Suprapubic skin (tissue), 4 donors: ENCODE measurements at regions not wholly inside any gene's neighbourhood (a gene's known extent, or its start where the extent isn't known, plus 50 kb on each side); places are given as distances from the start of the nearest gene placed in this dataset.

Experiments used
- DNase-seq, 2 donors: peaks; one replicate each; pipeline ENCODE4 v3.0.0-alpha.2; 2019; ENCODE audit warnings: low spot score in 2 of 2
- H3K27ac ChIP-seq: fragments of 200-600 bp; sonication (generic); one replicate; pipeline ENCODE4 v1.5.1; 2019
- H3K27me3 ChIP-seq: fragments of 200-600 bp; sonication (generic); one replicate; pipeline ENCODE4 v1.5.1; 2019
- H3K36me3 ChIP-seq: fragments of 200-600 bp; sonication (generic); one replicate; pipeline ENCODE4 v1.5.1; 2019
- H3K4me1 ChIP-seq: fragments of 200-600 bp; sonication (generic); one replicate; pipeline ENCODE4 v1.5.1; 2019
- H3K4me3 ChIP-seq: fragments of 200-600 bp; sonication (generic); one replicate; pipeline ENCODE4 v1.5.1; 2019; ENCODE audit warnings: mild to moderate bottlenecking
- H3K9me3 ChIP-seq: fragments of 200-600 bp; sonication (generic); one replicate; pipeline ENCODE4 v1.5.1; 2019
- EP300 ChIP-seq: sonication (generic); formaldehyde crosslinking; IDR thresholded peaks from one replicate; pipeline ENCODE4 v1.6.1; 2017; ENCODE audit warnings: antibody characterized with exemption
- POLR2A ChIP-seq, 2 donors: fragments of 450-650 bp; IDR thresholded peaks; one replicate each; pipeline ENCODE4 v1.6.1; 2017; ENCODE audit warnings: antibody characterized with exemption in 2 of 2, mild to moderate bottlenecking in 2 of 2, moderate library complexity in 2 of 2
- POLR2AphosphoS5 ChIP-seq, 3 donors: sonication (generic); formaldehyde crosslinking; IDR thresholded peaks; one replicate each; pipeline ENCODE4 v1.6.1; 2017; ENCODE audit warnings: antibody characterized with exemption in 3 of 3
- WGBS: methylation state at CpG from one replicate; pipeline ENCODE4 v1.1.5; 2018; 5-methylcytosine and 5-hydroxymethylcytosine counted together
- TF ChIP-seq, protein P1 (sequence below), 2 donors: fragments of 200-600 bp in 1 of 2; fragments of 450-650 bp in 1 of 2; sonication (generic) in 1 of 2; IDR thresholded peaks; one replicate each; pipeline ENCODE4 v1.5.1; 2016 to 2019; ENCODE audit warnings: antibody characterized with exemption in 2 of 2, mild to moderate bottlenecking in 1 of 2, moderate library complexity in 1 of 2

DNA sequence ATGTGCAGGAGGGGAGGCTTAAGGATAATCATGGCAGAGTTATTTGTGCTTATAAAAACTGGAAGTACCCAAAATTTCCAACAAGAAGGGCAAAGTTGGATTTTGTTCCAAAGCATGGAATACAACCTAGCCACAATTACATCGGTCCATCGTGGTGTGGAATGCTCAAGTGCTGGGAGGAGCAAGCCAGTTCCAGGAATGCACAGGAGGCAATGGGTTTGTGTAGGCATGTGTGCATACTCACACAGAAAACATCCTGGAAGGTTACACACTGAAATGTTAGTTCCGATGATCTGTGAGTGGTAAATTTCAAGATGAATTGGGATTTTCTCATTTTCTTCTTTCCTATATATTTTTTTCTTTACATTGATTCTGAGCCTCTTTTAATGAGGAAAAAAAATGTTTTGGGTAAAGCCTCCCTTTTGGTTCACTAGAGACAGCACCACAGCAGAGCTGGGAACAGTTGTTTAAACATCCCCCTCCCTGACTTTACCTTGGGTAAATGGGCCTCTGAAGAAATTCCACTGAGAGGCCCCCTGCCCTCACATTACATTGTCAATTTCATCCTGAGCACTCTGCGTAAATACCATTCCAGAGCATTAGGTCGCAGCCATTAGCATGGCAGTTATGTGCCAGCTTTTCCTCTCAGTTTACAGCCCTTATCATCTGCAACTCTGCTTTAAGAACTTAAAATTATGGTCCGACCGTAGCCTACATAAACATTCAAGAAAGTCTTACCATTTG is 122.0 kb downstream of the UQCRFS1 start:
- no peak overlapping the region for H3K27ac ChIP-seq
- no peaks in the 10 kb centered on the region for H3K9me3 ChIP-seq
- no peak overlapping the region for H3K4me3 ChIP-seq
- no peaks in the 10 kb centered on the region for H3K36me3 ChIP-seq
- H3K4me1 ChIP-seq = no peaks in the 10 kb centered on the region
- TF ChIP-seq EP300 (no peak), POLR2AphosphoS5 (IDR thresholded peaks at IDR 0.05) (no peak), POLR2A (IDR thresholded peaks at IDR 0.05) (no peak)
- TF ChIP-seq, protein P1, sequence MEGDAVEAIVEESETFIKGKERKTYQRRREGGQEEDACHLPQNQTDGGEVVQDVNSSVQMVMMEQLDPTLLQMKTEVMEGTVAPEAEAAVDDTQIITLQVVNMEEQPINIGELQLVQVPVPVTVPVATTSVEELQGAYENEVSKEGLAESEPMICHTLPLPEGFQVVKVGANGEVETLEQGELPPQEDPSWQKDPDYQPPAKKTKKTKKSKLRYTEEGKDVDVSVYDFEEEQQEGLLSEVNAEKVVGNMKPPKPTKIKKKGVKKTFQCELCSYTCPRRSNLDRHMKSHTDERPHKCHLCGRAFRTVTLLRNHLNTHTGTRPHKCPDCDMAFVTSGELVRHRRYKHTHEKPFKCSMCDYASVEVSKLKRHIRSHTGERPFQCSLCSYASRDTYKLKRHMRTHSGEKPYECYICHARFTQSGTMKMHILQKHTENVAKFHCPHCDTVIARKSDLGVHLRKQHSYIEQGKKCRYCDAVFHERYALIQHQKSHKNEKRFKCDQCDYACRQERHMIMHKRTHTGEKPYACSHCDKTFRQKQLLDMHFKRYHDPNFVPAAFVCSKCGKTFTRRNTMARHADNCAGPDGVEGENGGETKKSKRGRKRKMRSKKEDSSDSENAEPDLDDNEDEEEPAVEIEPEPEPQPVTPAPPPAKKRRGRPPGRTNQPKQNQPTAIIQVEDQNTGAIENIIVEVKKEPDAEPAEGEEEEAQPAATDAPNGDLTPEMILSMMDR (IDR thresholded peaks at IDR 0.05) = no peak
- no peaks in the 10 kb centered on the region for H3K27me3 ChIP-seq
- no peak for DNase-seq
- WGBS = 69% methylated on average over 7 of the region's 7 CpGs

DNA sequence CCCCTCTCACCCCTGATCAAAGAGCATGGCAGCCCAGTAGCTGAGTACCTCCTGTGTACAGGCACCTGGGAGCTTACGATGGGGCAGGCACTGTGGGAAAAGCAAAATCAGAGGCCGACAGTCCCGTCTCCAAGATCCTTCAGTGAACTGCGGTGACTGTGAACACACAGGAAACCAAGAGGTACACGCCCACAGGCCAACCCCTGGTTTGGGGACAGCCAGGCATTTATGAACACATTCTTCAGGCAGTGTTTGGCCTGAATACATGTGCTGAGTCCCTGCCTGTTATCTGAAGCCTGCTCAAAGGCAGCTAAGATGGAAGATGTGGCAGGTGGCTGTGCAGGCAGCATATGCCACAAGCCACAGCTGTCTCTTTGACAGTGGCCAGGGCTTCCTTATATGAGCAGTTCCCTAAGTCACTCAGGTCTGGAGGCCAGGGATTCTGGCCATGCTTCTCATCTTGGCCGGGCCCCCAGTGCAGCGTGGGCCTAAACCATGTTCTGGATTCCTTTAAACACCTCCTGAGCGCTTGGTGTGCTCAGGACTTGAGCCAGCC is 123.6 kb downstream of the UQCRFS1 start:
- no peaks in the 10 kb centered on the region for H3K4me1 ChIP-seq
- H3K9me3 ChIP-seq = no peaks in the 10 kb centered on the region
- TF ChIP-seq EP300 = no peak
- TF ChIP-seq, protein P1 (IDR thresholded peaks at IDR 0.05) = no peak
- no peak for TF ChIP-seq POLR2A (IDR thresholded peaks at IDR 0.05)
- no peak for TF ChIP-seq POLR2AphosphoS5 (IDR thresholded peaks at IDR 0.05)
- no peak for DNase-seq
- 94% methylated on average over 7 of the region's 8 CpGs for WGBS
- no peaks in the 10 kb centered on the region for H3K36me3 ChIP-seq
- no peak overlapping the region for H3K4me3 ChIP-seq
- H3K27me3 ChIP-seq = no peaks in the 10 kb centered on the region
- H3K27ac ChIP-seq = no peak overlapping the region

DNA sequence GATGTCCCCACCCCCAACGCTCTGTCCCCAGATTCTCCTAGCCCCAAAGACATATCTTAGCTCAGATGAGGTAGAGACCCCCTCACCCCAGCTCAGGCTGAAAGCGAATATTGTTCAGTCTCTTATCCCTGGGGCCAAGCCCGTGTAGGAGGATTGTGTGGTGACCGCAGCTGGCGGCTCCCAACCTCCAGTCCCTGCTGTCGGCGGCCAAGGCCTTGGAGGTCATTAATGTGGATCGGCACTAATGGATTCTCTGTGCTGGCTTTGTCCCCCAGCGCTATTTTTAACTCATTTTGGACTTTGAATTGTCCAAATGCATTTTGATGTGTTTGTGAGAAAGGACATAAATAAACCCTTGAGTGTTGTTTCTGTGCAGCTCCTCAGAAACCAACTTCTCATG is 124.2 kb downstream of the UQCRFS1 start:
- Histone ChIP-seq H3K36me3 (no peaks in the 10 kb centered on the region), H3K4me3 (no peak overlapping the region), H3K4me1 (peaks cover 2% of the 10 kb centered on the region), H3K9me3 (no peaks in the 10 kb centered on the region), H3K27ac (no peak overlapping the region), H3K27me3 (peaks cover 2% of the 10 kb centered on the region)
- TF ChIP-seq EP300 (no peak), POLR2A (IDR thresholded peaks at IDR 0.05) (no peak), POLR2AphosphoS5 (IDR thresholded peaks at IDR 0.05) (no peak)
- TF ChIP-seq, protein P1 (IDR thresholded peaks at IDR 0.05) = no peak
- WGBS = 90% methylated on average over 9 of the region's 9 CpGs
- DNase-seq = peak in 1 of 2 donors; percentile 69

DNA sequence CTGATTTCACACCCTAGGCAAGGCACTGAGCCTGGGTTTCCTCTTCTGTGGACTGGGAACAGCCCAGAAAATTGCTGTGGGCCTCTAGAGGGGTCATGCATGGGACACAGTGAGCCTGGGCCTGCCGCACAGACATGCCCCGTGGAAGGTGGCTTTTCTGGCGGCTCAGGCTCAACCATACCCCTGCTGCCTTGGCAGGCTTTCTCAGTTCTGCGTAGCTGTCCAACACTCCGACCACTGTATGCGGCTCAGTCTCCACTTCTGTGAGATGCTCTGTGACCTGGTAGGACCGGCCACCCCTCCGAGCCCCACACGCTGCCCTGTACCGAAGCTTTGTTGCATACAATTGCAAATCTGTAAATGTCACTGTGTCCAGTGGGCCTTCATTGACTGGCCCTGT is 126.3 kb downstream of the UQCRFS1 start:
- Histone ChIP-seq H3K27me3 (peaks cover 4% of the 10 kb centered on the region), H3K36me3 (no peaks in the 10 kb centered on the region), H3K27ac (no peak overlapping the region), H3K9me3 (no peaks in the 10 kb centered on the region), H3K4me1 (peaks cover 2% of the 10 kb centered on the region), H3K4me3 (no peak overlapping the region)
- WGBS = 94% methylated on average over 9 of the region's 10 CpGs
- TF ChIP-seq EP300 (no peak), POLR2A (IDR thresholded peaks at IDR 0.05) (no peak), POLR2AphosphoS5 (IDR thresholded peaks at IDR 0.05) (no peak)
- TF ChIP-seq, protein P1 (IDR thresholded peaks at IDR 0.05) = no peak
- DNase-seq = peak in 1 of 2 donors; percentile 63

DNA sequence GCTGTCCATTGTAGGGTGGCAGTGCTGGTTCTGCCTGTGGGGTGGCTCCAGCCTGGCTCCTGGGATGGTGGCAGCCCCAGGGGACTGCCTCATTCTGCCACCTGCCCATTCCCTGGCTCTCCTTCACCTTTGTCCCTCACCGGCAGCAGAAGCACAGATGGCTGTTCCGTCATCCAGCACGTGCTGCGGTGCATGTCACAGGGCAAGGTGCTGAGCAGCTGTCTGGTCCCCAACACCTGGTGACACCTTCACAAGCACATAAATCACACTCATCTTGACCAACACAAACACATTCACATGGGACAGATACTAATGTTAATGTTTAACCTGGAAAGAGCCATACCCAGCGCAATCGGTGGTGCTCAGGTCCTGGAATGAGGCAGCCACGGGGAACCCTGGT is 126.8 kb downstream of the UQCRFS1 start:
- DNase-seq = no peak
- Histone ChIP-seq H3K27ac (no peak overlapping the region), H3K27me3 (peaks cover 4% of the 10 kb centered on the region), H3K4me3 (no peak overlapping the region), H3K36me3 (no peaks in the 10 kb centered on the region), H3K4me1 (peaks cover 2% of the 10 kb centered on the region), H3K9me3 (no peaks in the 10 kb centered on the region)
- TF ChIP-seq, protein P1 (IDR thresholded peaks at IDR 0.05) = no peak
- TF ChIP-seq POLR2A (IDR thresholded peaks at IDR 0.05) (no peak), EP300 (no peak), POLR2AphosphoS5 (IDR thresholded peaks at IDR 0.05) (no peak)
- WGBS = 84% methylated on average over 7 of the region's 7 CpGs
